Endodermal cell (in vitro differentiated cells): ENCODE measurements at regions not wholly inside any gene's neighbourhood (a gene's known extent, or its start where the extent isn't known, plus 50 kb on each side); places are given as distances from the start of the nearest gene placed in this dataset.
"Not testable (repeated sequence)": the region's sequence is repeated elsewhere in the genome, so short reads cannot be mapped to it uniquely, and the experiment has no call there.

ENCODE experiments used
- DNase-seq: peaks from one replicate; pipeline ENCODE4 v3.0.0-alpha.2; 2017
- H3K27ac ChIP-seq: 2 replicates; pipeline ENCODE4 v1.5.1; 2013; ENCODE audit warnings: mild to moderate bottlenecking, low read depth, low read length, moderate library complexity
- H3K27me3 ChIP-seq: 2 replicates; pipeline ENCODE4 v1.6.1; 2013; ENCODE audit warnings: mild to moderate bottlenecking, low read length, moderate library complexity; ENCODE audit not compliant: insufficient read depth, control insufficient read depth, poor library complexity, severe bottlenecking
- H3K36me3 ChIP-seq: 2 replicates; pipeline ENCODE4 v1.7.0; 2013; ENCODE audit warnings: mild to moderate bottlenecking, low read length, moderate library complexity; ENCODE audit not compliant: control insufficient read depth, insufficient read depth
- H3K4me1 ChIP-seq: one replicate; pipeline ENCODE4 v1.7.0; 2013; ENCODE audit warnings: low read length; ENCODE audit not compliant: control insufficient read depth, insufficient read depth
- H3K4me3 ChIP-seq: 2 replicates; pipeline ENCODE4 v1.5.1; 2013; ENCODE audit warnings: mild to moderate bottlenecking, low read length, moderate library complexity
- H3K9ac ChIP-seq: 2 replicates; pipeline ENCODE4 v1.6.1; 2013; ENCODE audit warnings: mild to moderate bottlenecking, low read length, moderate library complexity; ENCODE audit not compliant: poor library complexity, severe bottlenecking; ENCODE audit errors: extremely low read depth
- H3K9me3 ChIP-seq: 2 replicates; pipeline ENCODE4 v1.6.1; 2013; ENCODE audit warnings: mild to moderate bottlenecking, low read length, moderate library complexity; ENCODE audit not compliant: control insufficient read depth
- H3K27ac Mint-ChIP-seq: 2 replicates; pipeline ENCODE4 v1.8.0; 2020; ENCODE audit warnings: mixed read lengths
- H3K27me3 Mint-ChIP-seq: 2 replicates; pipeline ENCODE4 v1.8.0; 2021; ENCODE audit warnings: mild to moderate bottlenecking, mixed read lengths; ENCODE audit not compliant: insufficient read depth
- H3K36me3 Mint-ChIP-seq: 2 replicates; pipeline ENCODE4 v1.8.0; 2020; ENCODE audit warnings: low read depth, mixed read lengths
- H3K4me1 Mint-ChIP-seq: 2 replicates; pipeline ENCODE4 v1.8.0; 2020; ENCODE audit warnings: mixed read lengths
- H3K4me3 Mint-ChIP-seq: 2 replicates; pipeline ENCODE4 v1.8.0; 2020; ENCODE audit warnings: mild to moderate bottlenecking, moderate library complexity, mixed read lengths
- H3K9me3 Mint-ChIP-seq: 2 replicates; pipeline ENCODE4 v1.8.0; 2020; ENCODE audit warnings: mild to moderate bottlenecking, mixed read lengths
- WGBS, 2 experiments: methylation state at CpG; one replicate each; pipeline versions ENCODE4 v1.1.5 to v1.1.7; 2013; ENCODE audit warnings: missing lambda C conversion rate in 2 of 2, mixed read lengths in 1 of 2; ENCODE audit not compliant: insufficient coverage in 1 of 2, insufficient read length in 1 of 2; 5-methylcytosine and 5-hydroxymethylcytosine counted together

DNA sequence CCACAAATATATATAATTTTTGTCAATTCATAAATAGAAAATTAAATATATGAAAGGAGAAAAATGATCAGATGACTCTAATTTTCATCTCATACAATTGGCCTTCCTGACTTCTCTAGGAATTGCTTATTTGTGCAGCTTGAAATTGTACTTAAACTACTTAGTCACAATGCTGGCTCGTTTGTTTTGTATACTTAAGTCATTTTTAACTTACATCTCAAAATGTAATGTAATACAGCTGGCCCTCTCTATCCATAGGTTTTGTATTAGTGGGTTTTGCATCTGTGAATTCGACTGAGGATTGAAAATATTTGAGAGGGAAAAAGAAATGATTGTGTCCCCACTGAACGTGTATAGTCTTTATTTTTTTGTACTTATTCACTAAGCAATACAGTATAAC, 160.1 kb upstream of the PRSS12 start:
- H3K9ac ChIP-seq, H3K4me1 Mint-ChIP-seq, H3K36me3 Mint-ChIP-seq, H3K36me3 ChIP-seq, H3K9me3 ChIP-seq, H3K9me3 Mint-ChIP-seq, H3K27ac ChIP-seq, H3K27me3 Mint-ChIP-seq, H3K4me3 ChIP-seq, H3K27ac Mint-ChIP-seq, H3K4me1 ChIP-seq, DNase-seq, H3K27me3 ChIP-seq, H3K4me3 Mint-ChIP-seq: not testable (repeated sequence)
- WGBS, 2 experiments = 88% methylated on average over 2 of the region's 3 CpGs; no CpG with 5 or more reads in 1 of the 2 experiments

- not testable (repeated sequence) for H3K4me3 Mint-ChIP-seq, H3K36me3 Mint-ChIP-seq, H3K4me1 Mint-ChIP-seq, H3K9me3 ChIP-seq, H3K4me1 ChIP-seq, H3K27me3 Mint-ChIP-seq, H3K9ac ChIP-seq, H3K36me3 ChIP-seq, H3K27ac Mint-ChIP-seq, DNase-seq, H3K9me3 Mint-ChIP-seq, H3K4me3 ChIP-seq, H3K27me3 ChIP-seq, H3K27ac ChIP-seq
- 100% methylated on average over 1 of the region's 3 CpGs; no CpG with 5 or more reads in 1 of the 2 experiments for WGBS, 2 experiments
Observed at GRCh38 chr4:118514332-118514731, 161.5 kb upstream of the PRSS12 start.

- not testable (repeated sequence) for H3K4me1 Mint-ChIP-seq, H3K4me3 Mint-ChIP-seq, H3K27ac Mint-ChIP-seq, DNase-seq, H3K36me3 Mint-ChIP-seq, H3K27me3 ChIP-seq, H3K9ac ChIP-seq, H3K9me3 Mint-ChIP-seq, H3K4me3 ChIP-seq, H3K9me3 ChIP-seq, H3K36me3 ChIP-seq, H3K27me3 Mint-ChIP-seq, H3K4me1 ChIP-seq, H3K27ac ChIP-seq
- WGBS, 2 experiments = 95% methylated on average over 1 of the region's 1 CpG; no CpG with 5 or more reads in 1 of the 2 experiments
Observed at GRCh38 chr4:118516107-118516506, 163.3 kb upstream of the PRSS12 start.

GRCh38 chr4:118530107-118530506, 155.1 kb upstream of the METTL14 start:
- H3K4me3 Mint-ChIP-seq, H3K27me3 Mint-ChIP-seq, H3K9me3 Mint-ChIP-seq, H3K36me3 ChIP-seq, H3K27ac ChIP-seq, H3K9me3 ChIP-seq, H3K27ac Mint-ChIP-seq, H3K9ac ChIP-seq, H3K4me3 ChIP-seq, H3K4me1 ChIP-seq, DNase-seq, H3K36me3 Mint-ChIP-seq, H3K4me1 Mint-ChIP-seq, H3K27me3 ChIP-seq: not testable (repeated sequence)
- WGBS, 2 experiments = 86 to 93% methylated on average over 2 of the region's 2 CpGs

GRCh38 chr4:118531947-118532346, 153.2 kb upstream of the METTL14 start:
- not testable (repeated sequence) for H3K4me3 Mint-ChIP-seq, H3K9me3 Mint-ChIP-seq, H3K4me3 ChIP-seq, H3K9ac ChIP-seq, DNase-seq, H3K9me3 ChIP-seq, H3K27me3 ChIP-seq, H3K27ac Mint-ChIP-seq, H3K27me3 Mint-ChIP-seq, H3K4me1 Mint-ChIP-seq, H3K36me3 Mint-ChIP-seq, H3K36me3 ChIP-seq, H3K4me1 ChIP-seq, H3K27ac ChIP-seq

- H3K9me3 ChIP-seq, H3K27me3 Mint-ChIP-seq, H3K4me1 Mint-ChIP-seq, H3K4me3 ChIP-seq, H3K27me3 ChIP-seq, H3K9ac ChIP-seq, H3K36me3 ChIP-seq, H3K27ac Mint-ChIP-seq, H3K36me3 Mint-ChIP-seq, H3K4me1 ChIP-seq, H3K4me3 Mint-ChIP-seq, H3K9me3 Mint-ChIP-seq, H3K27ac ChIP-seq, DNase-seq: not testable (repeated sequence)
- no CpG with 5 or more reads among the region's 3 CpGs for WGBS, 2 experiments
Observed at GRCh38 chr4:118535788-118536187, 149.4 kb upstream of the METTL14 start.
